ENCODE measurements at regions not wholly inside any gene's neighbourhood (a gene's known extent, or its start where the extent isn't known, plus 50 kb on each side); places are given as distances from the start of the nearest gene placed in this dataset.
A peak's percentile ranks its signal among the peaks of the same experiment; 100 is the strongest.

DNA sequence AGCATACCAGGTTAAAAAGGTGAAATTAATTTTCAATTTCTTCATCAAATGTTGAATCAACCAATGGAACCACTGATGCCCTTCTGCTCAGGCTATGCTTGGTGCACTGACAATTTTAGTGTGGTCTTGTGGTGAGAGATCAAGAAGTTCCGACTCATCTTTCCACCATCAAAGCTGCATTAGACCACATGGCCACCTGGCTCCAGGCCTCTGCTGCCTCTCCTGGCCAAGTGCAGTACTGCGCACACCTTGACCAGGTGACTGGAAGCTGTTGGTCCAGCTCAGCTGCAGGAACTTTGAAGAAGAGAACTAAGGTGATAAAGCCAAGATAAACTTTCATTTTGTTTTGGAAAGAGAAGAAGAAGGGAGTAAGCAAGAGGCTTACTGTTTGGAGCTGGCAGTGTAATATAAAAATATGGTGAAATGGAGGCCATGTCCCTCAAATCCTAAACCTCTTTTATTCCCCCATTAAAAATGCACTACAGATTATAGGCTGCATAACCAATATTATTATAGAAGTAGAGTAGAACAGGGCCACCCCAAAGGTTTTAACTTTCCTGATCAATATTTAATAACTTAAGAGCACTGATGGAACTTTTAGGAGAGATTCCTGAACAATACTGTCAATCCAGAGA lies 315.5 kb upstream of the C9orf72 start (continued):
- TF ChIP-seq HDAC6 (IDR thresholded peaks at IDR 0.05; ENCODE audit: low read depth, low read length) = no peak
- TF ChIP-seq KDM1A (IDR thresholded peaks at IDR 0.05; ENCODE audit: borderline replicate concordance, low read length) = no peak
- peak; percentile 58; the same call in 1 of the 2 replicates for TF ChIP-seq MAFK (IDR thresholded peaks at IDR 0.05; ENCODE audit: low read depth, low read length)
- TF ChIP-seq TAF7 (optimal IDR thresholded peaks at IDR 0.05; ENCODE audit: borderline replicate concordance, low read depth, low read length) = no peak
- TF ChIP-seq, protein P1, sequence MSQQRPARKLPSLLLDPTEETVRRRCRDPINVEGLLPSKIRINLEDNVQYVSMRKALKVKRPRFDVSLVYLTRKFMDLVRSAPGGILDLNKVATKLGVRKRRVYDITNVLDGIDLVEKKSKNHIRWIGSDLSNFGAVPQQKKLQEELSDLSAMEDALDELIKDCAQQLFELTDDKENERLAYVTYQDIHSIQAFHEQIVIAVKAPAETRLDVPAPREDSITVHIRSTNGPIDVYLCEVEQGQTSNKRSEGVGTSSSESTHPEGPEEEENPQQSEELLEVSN (IDR thresholded peaks at IDR 0.05) = peak; percentile 77
- no peak for TF ChIP-seq NANOG (IDR thresholded peaks at IDR 0.05; ENCODE audit: insufficient read depth, low read depth, low read length, poor library complexity, severe bottlenecking)
- TF ChIP-seq, protein P2, sequence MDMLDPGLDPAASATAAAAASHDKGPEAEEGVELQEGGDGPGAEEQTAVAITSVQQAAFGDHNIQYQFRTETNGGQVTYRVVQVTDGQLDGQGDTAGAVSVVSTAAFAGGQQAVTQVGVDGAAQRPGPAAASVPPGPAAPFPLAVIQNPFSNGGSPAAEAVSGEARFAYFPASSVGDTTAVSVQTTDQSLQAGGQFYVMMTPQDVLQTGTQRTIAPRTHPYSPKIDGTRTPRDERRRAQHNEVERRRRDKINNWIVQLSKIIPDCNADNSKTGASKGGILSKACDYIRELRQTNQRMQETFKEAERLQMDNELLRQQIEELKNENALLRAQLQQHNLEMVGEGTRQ (IDR thresholded peaks at IDR 0.05; ENCODE audit: low read length) = peak; percentile 61; the same call in 1 of the 2 replicates
- TF ChIP-seq, protein P3, sequence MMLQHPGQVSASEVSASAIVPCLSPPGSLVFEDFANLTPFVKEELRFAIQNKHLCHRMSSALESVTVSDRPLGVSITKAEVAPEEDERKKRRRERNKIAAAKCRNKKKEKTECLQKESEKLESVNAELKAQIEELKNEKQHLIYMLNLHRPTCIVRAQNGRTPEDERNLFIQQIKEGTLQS (IDR thresholded peaks at IDR 0.05; ENCODE audit: insufficient read depth, low read depth, low read length) = no peak
- TF ChIP-seq SP1 (IDR thresholded peaks at IDR 0.05; ENCODE audit: low read depth, low read length) = no peak
- TF ChIP-seq, protein P4, sequence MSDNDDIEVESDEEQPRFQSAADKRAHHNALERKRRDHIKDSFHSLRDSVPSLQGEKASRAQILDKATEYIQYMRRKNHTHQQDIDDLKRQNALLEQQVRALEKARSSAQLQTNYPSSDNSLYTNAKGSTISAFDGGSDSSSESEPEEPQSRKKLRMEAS (IDR thresholded peaks at IDR 0.05) = peak; percentile 95
- no peak for TF ChIP-seq JUN (IDR thresholded peaks at IDR 0.05; ENCODE audit: low read depth, low read length)
- peak; percentile 74 to 78 for TF ChIP-seq RAD21 (IDR thresholded peaks at IDR 0.05 in 1 of 2, conservative IDR thresholded peaks at IDR 0.05 in 1 of 2; ENCODE audit: low read depth in 2 of 2, low read length in 2 of 2)
- TF ChIP-seq RFX5 (IDR thresholded peaks at IDR 0.05; ENCODE audit: borderline replicate concordance, low read depth, low read length) = no peak
- TF ChIP-seq HDAC2 (IDR thresholded peaks at IDR 0.05; ENCODE audit: borderline replicate concordance in 1 of 2, low read depth in 2 of 2, low read length in 2 of 2) = no peak
- no peak for TF ChIP-seq POU5F1 (IDR thresholded peaks at IDR 0.05; ENCODE audit: low read depth, low read length)
- 0 out of 2 replicates have a peak, but pooled peaks have one; percentile 35 for TF ChIP-seq TCF12 (IDR thresholded peaks at IDR 0.05; ENCODE audit: low read depth, low read length)
- no peak for TF ChIP-seq TEAD4 (IDR thresholded peaks at IDR 0.05; ENCODE audit: low read depth, low read length)
- TF ChIP-seq, protein P5, sequence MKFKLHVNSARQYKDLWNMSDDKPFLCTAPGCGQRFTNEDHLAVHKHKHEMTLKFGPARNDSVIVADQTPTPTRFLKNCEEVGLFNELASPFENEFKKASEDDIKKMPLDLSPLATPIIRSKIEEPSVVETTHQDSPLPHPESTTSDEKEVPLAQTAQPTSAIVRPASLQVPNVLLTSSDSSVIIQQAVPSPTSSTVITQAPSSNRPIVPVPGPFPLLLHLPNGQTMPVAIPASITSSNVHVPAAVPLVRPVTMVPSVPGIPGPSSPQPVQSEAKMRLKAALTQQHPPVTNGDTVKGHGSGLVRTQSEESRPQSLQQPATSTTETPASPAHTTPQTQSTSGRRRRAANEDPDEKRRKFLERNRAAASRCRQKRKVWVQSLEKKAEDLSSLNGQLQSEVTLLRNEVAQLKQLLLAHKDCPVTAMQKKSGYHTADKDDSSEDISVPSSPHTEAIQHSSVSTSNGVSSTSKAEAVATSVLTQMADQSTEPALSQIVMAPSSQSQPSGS (IDR thresholded peaks at IDR 0.05; ENCODE audit: low read length) = no peak
